Prostate gland (tissue), 2 donors: ENCODE measurements at regions not wholly inside any gene's neighbourhood (a gene's known extent, or its start where the extent isn't known, plus 50 kb on each side); places are given as distances from the start of the nearest gene placed in this dataset.

Experiments
- DNase-seq: peaks from one replicate; pipeline ENCODE4 v3.0.0-alpha.2; 2019; ENCODE audit warnings: low spot score
- H3K27ac ChIP-seq, 2 donors: fragments of 200-600 bp; sonication (generic); 2 replicates each; pipeline ENCODE4 v1.5.1; 2017 to 2019
- H3K27me3 ChIP-seq: fragments of 200-600 bp; sonication (generic); replicated peaks from 2 replicates; pipeline ENCODE4 v1.5.1; 2019; ENCODE audit not compliant: insufficient read depth
- H3K36me3 ChIP-seq, 2 donors: fragments of 200-600 bp; sonication (generic); 1 replicate in 1 of 2; 2 replicates in 1 of 2; pipeline versions ENCODE4 v1.5.1 to v1.8.1; 2017 to 2019
- H3K4me1 ChIP-seq: fragments of 200-600 bp; sonication (generic); replicated peaks from 2 replicates; pipeline ENCODE4 v1.5.1; 2019
- H3K4me3 ChIP-seq, 2 donors: fragments of 200-600 bp; sonication (generic); 2 replicates each; pipeline ENCODE4 v1.5.1; 2017 to 2019
- H3K9me3 ChIP-seq: fragments of 200-600 bp; sonication (generic); 2 replicates; pipeline ENCODE4 v1.5.1; 2017
- POLR2A ChIP-seq: fragments of 450-650 bp; IDR thresholded peaks from one replicate; pipeline ENCODE4 v1.6.1; 2016; ENCODE audit warnings: antibody characterized with exemption, mild to moderate bottlenecking
- POLR2AphosphoS5 ChIP-seq: sonication (generic); formaldehyde crosslinking; IDR thresholded peaks from one replicate; pipeline ENCODE4 v1.6.1; 2017; ENCODE audit warnings: antibody characterized with exemption
- WGBS: methylation state at CpG from one replicate; pipeline ENCODE4 v1.1.5; 2018; 5-methylcytosine and 5-hydroxymethylcytosine counted together
- intact Hi-C: fragments of 100-400 bp; cut with DNase I; formaldehyde crosslinking; loops from one replicate; pipeline ENCODE4 v1.14.2; 2022
- TF ChIP-seq, protein P1 (sequence below), 4 experiments: fragments of 200-600 bp in 2 of 4; fragments of 450-650 bp in 2 of 4; sonication (generic) in 2 of 4; IDR thresholded peaks; 1 replicate in 3 of 4; 2 replicates in 1 of 4; pipeline ENCODE4 v1.5.1; 2016 to 2019; ENCODE audit warnings: antibody characterized with exemption in 4 of 4, mild to moderate bottlenecking in 2 of 4, moderate library complexity in 2 of 4

DNA sequence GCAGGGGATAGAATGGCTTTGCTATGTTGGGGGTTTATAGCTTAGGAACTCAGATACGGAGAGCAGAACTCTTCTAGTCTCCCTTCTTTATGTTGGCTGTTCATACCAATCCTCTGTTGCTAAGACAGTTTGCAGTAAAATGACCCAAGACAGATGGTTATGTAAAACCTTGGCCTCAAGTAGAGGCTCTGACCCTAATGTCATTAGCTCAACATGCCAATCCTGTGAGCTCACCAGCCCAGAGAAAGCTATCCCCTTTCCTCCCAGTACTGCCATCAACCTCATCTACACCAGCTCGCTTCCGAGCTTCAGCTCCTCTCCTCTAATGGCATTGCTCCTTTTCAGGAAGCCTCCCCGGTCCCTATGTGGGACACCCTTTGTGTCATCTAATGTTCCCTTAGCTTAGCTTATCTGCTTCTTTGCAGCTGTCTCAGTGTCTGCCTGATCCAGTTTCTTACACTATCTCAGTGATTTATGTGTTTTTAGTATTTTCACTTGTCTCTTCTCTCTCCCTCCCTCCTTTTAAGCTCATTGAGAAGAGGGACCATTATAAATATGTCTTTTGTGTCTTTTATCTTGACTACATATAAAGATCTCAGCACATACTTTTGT lies 281.3 kb upstream of the CLINT1 start:
- Histone ChIP-seq H3K27ac (no peak overlapping the region), H3K4me1 (no peaks in the 10 kb centered on the region), H3K4me3 (no peak overlapping the region), H3K27me3 (no peaks in the 10 kb centered on the region), H3K36me3 (no peaks in the 10 kb centered on the region), H3K9me3 (no peaks in the 10 kb centered on the region)
- DNase-seq, result no peak
- intact Hi-C loops, result no loop called here
- 84% methylated on average over 4 of the region's 4 CpGs for WGBS
- TF ChIP-seq, protein P1, sequence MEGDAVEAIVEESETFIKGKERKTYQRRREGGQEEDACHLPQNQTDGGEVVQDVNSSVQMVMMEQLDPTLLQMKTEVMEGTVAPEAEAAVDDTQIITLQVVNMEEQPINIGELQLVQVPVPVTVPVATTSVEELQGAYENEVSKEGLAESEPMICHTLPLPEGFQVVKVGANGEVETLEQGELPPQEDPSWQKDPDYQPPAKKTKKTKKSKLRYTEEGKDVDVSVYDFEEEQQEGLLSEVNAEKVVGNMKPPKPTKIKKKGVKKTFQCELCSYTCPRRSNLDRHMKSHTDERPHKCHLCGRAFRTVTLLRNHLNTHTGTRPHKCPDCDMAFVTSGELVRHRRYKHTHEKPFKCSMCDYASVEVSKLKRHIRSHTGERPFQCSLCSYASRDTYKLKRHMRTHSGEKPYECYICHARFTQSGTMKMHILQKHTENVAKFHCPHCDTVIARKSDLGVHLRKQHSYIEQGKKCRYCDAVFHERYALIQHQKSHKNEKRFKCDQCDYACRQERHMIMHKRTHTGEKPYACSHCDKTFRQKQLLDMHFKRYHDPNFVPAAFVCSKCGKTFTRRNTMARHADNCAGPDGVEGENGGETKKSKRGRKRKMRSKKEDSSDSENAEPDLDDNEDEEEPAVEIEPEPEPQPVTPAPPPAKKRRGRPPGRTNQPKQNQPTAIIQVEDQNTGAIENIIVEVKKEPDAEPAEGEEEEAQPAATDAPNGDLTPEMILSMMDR (IDR thresholded peaks at IDR 0.05), result no peak
- TF ChIP-seq POLR2AphosphoS5, result no peak
- TF ChIP-seq POLR2A, result no peak

DNA sequence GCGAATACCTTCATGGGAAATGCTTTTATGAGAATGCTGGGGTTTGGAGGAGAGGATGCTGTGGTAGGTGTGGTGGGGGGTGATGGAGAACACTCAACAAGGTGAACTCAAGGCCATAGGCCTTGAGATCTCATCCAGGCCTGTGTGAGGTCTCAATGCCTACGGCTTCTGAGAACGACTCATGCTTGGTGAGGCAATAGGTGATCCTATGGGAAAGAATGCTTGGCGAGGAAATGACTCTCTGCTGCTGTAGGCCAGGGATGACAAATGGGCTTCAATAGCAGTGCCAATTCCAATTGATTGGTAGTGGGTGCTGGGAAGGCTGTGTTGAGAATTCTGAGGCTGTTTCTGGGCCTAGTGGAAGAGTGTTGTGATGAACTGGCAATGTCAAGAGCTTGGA lies 280.2 kb upstream of the CLINT1 start:
- H3K27ac ChIP-seq, result no peak overlapping the region
- no peaks in the 10 kb centered on the region for H3K9me3 ChIP-seq
- no peaks in the 10 kb centered on the region for H3K36me3 ChIP-seq
- no peak overlapping the region for H3K4me3 ChIP-seq
- no peaks in the 10 kb centered on the region for H3K4me1 ChIP-seq
- no peaks in the 10 kb centered on the region for H3K27me3 ChIP-seq
- no peak for TF ChIP-seq POLR2AphosphoS5
- TF ChIP-seq POLR2A, result no peak
- TF ChIP-seq, protein P1 (IDR thresholded peaks at IDR 0.05), result no peak
- no peak for DNase-seq
- intact Hi-C loops, result no loop called here
- 91% methylated on average over 4 of the region's 4 CpGs for WGBS

DNA sequence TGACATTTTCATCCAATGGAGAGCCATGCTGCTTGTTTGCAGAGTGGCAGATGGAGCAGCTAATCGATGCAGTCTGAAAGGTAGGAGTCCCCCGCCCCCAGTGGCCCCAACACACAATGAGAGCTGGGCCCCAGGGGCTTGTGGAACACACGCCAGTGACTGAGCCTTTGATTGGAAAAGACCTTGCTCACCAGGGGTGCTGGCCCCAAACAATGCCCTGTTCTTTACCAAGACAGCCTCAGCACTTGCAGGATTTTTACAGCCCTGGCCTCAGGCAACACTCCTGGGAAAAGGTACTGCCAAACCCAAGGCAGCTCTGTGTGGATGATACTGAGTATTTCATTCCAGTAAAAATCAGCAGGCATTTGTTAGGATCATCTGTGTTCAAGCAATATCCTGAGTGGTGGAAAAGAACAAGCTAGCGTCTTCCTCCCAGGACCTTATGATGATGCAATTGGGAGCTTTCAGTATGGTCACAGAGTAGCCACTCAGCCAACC lies 276.8 kb upstream of the CLINT1 start:
- Histone ChIP-seq H3K27ac (no peak overlapping the region), H3K27me3 (no peaks in the 10 kb centered on the region), H3K36me3 (no peaks in the 10 kb centered on the region), H3K9me3 (no peaks in the 10 kb centered on the region), H3K4me1 (no peaks in the 10 kb centered on the region), H3K4me3 (no peak overlapping the region)
- TF ChIP-seq, protein P1 (IDR thresholded peaks at IDR 0.05), result no peak
- TF ChIP-seq POLR2A, result no peak
- no peak for TF ChIP-seq POLR2AphosphoS5
- no peak for DNase-seq
- intact Hi-C loops, result no loop called here
- WGBS, result 70% methylated on average over 4 of the region's 4 CpGs

DNA sequence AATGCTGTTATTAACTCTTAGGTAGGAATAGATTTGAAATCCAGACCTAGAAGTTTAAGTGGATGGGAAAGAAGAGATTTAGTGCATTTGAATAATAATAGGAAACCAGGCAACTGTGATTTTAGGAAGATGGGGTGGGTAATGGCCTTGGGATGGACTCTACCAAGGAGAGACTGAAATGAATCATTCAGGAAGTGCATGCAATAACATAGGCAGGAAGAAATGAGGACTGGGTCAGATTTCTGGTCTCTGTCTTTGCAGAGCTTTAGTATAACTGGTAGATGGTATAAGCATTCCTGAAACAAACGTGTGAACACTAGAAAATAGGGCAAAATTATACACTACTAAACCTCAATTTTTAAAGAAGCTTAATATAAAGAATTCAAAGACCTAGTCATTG lies 274.4 kb upstream of the CLINT1 start:
- Histone ChIP-seq H3K27me3 (no peaks in the 10 kb centered on the region), H3K4me3 (no peak overlapping the region), H3K36me3 (no peaks in the 10 kb centered on the region), H3K4me1 (no peaks in the 10 kb centered on the region), H3K27ac (no peak overlapping the region), H3K9me3 (no peaks in the 10 kb centered on the region)
- WGBS, result 68% methylated on average over 1 of the region's 1 CpG
- DNase-seq, result no peak
- no peak for TF ChIP-seq POLR2A
- no peak for TF ChIP-seq POLR2AphosphoS5
- TF ChIP-seq, protein P1 (IDR thresholded peaks at IDR 0.05), result no peak
- intact Hi-C loops, result no loop called here

DNA sequence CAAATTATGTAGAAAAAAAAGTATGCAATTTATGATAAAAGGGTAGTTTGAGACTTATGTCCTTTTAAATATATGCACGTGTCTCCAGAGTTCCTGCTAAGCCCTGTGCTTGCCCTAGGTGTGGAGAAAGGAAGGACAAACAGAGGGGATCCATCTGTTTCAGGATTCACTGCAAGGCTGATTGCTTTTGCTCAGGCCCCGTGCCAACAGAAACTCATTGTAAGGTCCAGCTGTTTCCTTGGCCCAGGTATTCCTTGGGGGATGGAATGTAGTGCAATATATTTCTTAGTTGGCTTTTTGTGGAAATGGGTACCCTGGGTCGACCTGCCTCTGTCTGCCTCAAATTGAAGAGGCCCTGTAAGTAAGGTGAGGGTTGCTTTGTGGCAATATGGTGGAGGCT lies 268.6 kb upstream of the CLINT1 start:
- no peaks in the 10 kb centered on the region for H3K4me1 ChIP-seq
- H3K36me3 ChIP-seq, result no peaks in the 10 kb centered on the region
- DNase-seq, result no peak
- H3K27ac ChIP-seq, result no peak overlapping the region
- intact Hi-C loops, result no loop called here
- H3K9me3 ChIP-seq, result no peaks in the 10 kb centered on the region
- TF ChIP-seq, protein P1 (IDR thresholded peaks at IDR 0.05), result no peak
- TF ChIP-seq POLR2AphosphoS5 (no peak), POLR2A (no peak)
- no peak overlapping the region for H3K4me3 ChIP-seq
- H3K27me3 ChIP-seq, result no peaks in the 10 kb centered on the region
- WGBS, result 56% methylated on average over 3 of the region's 3 CpGs
